ENCODE measurements at regions not wholly inside any gene's neighbourhood (a gene's known extent, or its start where the extent isn't known, plus 50 kb on each side); places are given as distances from the start of the nearest gene placed in this dataset.
A peak's percentile ranks its signal among the peaks of the same experiment; 100 is the strongest.

- no peak for DNase-seq (ENCODE audit: low read depth)
Measured at GRCh38 chr6:110033101-110033500, 55.0 kb downstream of the GPR6 start.

GRCh38 chr6:110033749-110034666 is 55.9 kb downstream of the GPR6 start:
- DNase-seq (ENCODE audit: low read depth) = no peak

GRCh38 chr6:110034667-110035036 is 56.5 kb downstream of the GPR6 start:
- no peak for DNase-seq (ENCODE audit: low read depth)

- DNase-seq (ENCODE audit: low read depth) = no peak
Measured at GRCh38 chr6:110035321-110035720, 57.2 kb downstream of the GPR6 start.

GRCh38 chr6:110036408-110037302 is 58.5 kb downstream of the GPR6 start:
- DNase-seq (ENCODE audit: low read depth) = no peak

GRCh38 chr6:110037726-110038295 is 59.7 kb downstream of the GPR6 start:
- no peak for DNase-seq (ENCODE audit: low read depth)

GRCh38 chr6:110039364-110039980 is 61.4 kb downstream of the GPR6 start:
- DNase-seq (ENCODE audit: low read depth) = peak; percentile 61

- DNase-seq (ENCODE audit: low read depth) = no peak
Measured at GRCh38 chr6:110039981-110040383, 61.9 kb downstream of the GPR6 start.

GRCh38 chr6:110040716-110041115 is 62.6 kb downstream of the GPR6 start:
- no peak for DNase-seq (ENCODE audit: low read depth)

GRCh38 chr6:110041126-110041525 is 63.0 kb downstream of the GPR6 start:
- no peak for DNase-seq (ENCODE audit: low read depth)

GRCh38 chr6:110041830-110042229 is 63.7 kb downstream of the GPR6 start:
- DNase-seq (ENCODE audit: low read depth) = no peak

- no peak for DNase-seq (ENCODE audit: low read depth)
Measured at GRCh38 chr6:110042670-110043296, 64.7 kb downstream of the GPR6 start.

GRCh38 chr6:110043366-110043994 is 65.4 kb downstream of the GPR6 start:
- no peak for DNase-seq (ENCODE audit: low read depth)

- no peak for DNase-seq (ENCODE audit: low read depth)
Measured at GRCh38 chr6:110044096-110044495, 66.0 kb downstream of the GPR6 start.

GRCh38 chr6:110044622-110045021 is 66.5 kb downstream of the GPR6 start:
- no peak for DNase-seq (ENCODE audit: low read depth)

- DNase-seq (ENCODE audit: low read depth) = no peak
Measured at GRCh38 chr6:110048221-110048875, 70.2 kb downstream of the GPR6 start.

GRCh38 chr6:110049696-110050439 is 71.8 kb downstream of the GPR6 start:
- DNase-seq (ENCODE audit: low read depth) = no peak

Data from stimulated activated CD8-positive, alpha-beta memory T cell treated with anti-CD3 and anti-CD28 coated beads, Interleukin-7, amount 100 ng/mL, for 24 hours (primary cell).